Posterior vena cava (tissue), 2 donors: ENCODE measurements at regions not wholly inside any gene's neighbourhood (a gene's known extent, or its start where the extent isn't known, plus 50 kb on each side); places are given as distances from the start of the nearest gene placed in this dataset.
"Not testable (repeated sequence)": the region's sequence is repeated elsewhere in the genome, so short reads cannot be mapped to it uniquely, and the experiment has no call there.

Source experiments
- DNase-seq: peaks from one replicate; pipeline ENCODE4 v3.0.0-alpha.2; 2020; ENCODE audit warnings: low spot score
- intact Hi-C, 2 donors: fragments of 100-400 bp; cut with DNase I; formaldehyde crosslinking; loops; one replicate each; pipeline versions ENCODE4 v1.14.1 to v1.14.2; 2022 to 2023
- donor health status: DM: yes; HTN: yes; CAD: no.
- donor health status: DM: yes; HTN: yes; CAD: no.

GRCh38 chr10:37733822-37734221, 123.6 kb downstream of the ZNF248 start:
- no peak for DNase-seq
- intact Hi-C loops = loop anchor here in 1 of 2 donors (1.0 kb wide), 1 partner anchor 16 kb away; no protein-coding TSS in a partner anchor

DNA sequence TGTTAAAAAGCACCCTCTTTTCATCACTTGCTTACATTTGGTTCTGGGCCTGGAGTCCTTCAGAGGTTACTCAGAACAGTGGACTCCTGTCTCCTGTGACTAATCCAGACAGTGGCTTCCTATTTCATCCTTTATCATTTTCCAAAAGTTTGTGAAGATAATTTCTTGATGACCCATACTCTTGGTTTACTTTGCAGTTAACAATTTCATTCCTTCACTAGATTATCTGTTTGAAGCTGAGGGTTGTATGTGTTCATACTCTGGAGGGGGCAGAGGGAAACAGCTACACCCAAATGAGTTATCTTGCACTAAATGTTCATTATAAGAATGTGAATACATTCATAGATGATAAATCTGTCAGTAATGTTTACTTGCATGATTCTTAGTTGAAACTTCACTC, 124.7 kb downstream of the ZNF248 start:
- intact Hi-C loops = no loop called here
- DNase-seq = no peak

- no peak for DNase-seq
- intact Hi-C loops = no loop called here
These were observed 128.6 kb downstream of the ZNF248 start for GRCh38 chr10:37728830-37729229.

DNA sequence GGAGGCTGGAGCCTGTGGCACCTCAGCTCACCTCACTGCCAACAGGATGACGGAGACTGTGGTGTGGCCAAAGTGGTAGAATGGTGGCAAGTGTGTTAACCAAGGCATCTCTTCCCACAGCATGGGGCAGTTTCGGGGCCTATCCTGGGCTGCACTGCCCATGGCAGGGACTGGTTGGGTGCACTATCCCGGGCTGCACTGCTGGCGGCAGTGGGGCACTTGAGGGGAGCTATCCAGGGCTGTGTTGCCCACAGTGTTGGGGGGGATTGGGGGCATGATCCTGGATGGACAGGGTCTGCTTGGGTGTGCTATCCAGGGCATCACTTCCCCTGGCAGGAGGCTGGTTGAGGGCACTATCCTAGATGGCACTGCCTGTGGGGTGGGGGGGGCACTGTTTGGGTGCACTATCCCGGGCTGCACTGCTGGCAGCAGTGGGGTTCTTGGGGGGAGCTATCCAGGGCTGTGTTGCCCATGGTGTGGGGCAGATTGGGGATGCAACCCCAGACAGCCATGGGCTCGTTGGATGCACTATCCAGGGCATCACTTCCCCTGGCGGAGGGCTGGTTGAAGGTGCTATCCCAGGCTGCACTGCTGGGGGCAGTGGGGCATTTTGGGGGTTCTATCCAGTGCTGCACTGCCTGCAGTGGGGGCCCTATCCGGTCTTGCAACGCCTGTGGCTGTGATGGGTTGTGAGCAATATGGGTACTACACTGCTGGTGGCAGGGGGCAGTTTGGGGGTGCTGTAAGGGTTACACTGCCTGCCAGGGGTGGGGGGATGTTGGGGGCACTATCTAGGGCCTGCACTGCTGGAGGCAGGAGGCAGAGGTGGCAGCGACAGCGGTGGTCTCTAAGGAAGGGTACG, 129.7 kb downstream of the ZNF248 start:
- DNase-seq = no peak
- intact Hi-C loops = no loop called here

- no peak for DNase-seq
- intact Hi-C loops = no loop called here
These were observed 136.3 kb downstream of the ZNF248 start for GRCh38 chr10:37721100-37721499.

- not testable (repeated sequence) for DNase-seq
- intact Hi-C loops = loop anchor here in 1 of 2 donors (1.0 kb wide), 1 partner anchor 16 kb away; no protein-coding TSS in a partner anchor
These were observed 139.3 kb downstream of the ZNF248 start for GRCh38 chr10:37718060-37718459.

- intact Hi-C loops = no loop called here
- no peak for DNase-seq
These were observed 143.8 kb downstream of the ZNF248 start for GRCh38 chr10:37713642-37714041.

- intact Hi-C loops = no loop called here
- DNase-seq = no peak
These were observed 144.3 kb downstream of the ZNF248 start for GRCh38 chr10:37713132-37713501.

DNA sequence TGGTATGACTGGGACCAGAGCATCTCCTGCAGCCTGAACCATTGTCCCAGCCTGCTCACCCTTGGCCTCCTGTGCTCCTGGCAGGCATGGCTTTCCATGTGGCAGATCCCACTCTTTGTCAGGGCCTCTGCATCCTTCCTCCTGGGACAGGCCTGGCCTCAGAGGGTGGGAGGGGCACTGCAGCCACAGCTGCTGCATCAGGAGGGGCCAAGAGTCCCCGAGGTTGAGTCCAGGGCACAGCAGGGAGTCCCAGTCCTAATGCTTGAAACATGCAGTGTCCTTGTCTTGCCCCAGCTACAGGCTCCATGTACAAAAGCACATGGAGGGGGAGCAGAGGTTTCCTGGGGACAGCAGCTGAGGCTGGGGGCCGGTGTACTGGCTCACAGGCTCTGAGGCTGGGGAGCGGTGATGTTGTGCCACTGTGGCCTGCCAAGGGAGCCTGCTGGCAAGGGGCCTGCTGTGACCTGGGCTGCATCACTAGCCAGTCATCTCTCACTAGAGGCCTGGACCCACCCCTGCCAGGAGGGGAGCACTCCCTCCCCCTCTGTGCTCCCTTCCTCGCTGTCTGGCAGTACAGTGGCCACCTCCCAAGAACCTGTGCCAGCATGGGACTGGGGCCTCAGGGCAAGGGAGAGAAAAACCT, 144.8 kb downstream of the ZNF248 start:
- no peak for DNase-seq
- intact Hi-C loops = no loop called here

GRCh38 chr10:37711617-37712488, 145.6 kb downstream of the ZNF248 start:
- no peak for DNase-seq
- intact Hi-C loops = no loop called here

GRCh38 chr10:37710831-37711616, 146.4 kb downstream of the ZNF248 start:
- intact Hi-C loops = no loop called here
- DNase-seq = no peak

GRCh38 chr10:37707829-37708578, 149.4 kb downstream of the ZNF248 start:
- intact Hi-C loops = no loop called here
- no peak for DNase-seq

DNA sequence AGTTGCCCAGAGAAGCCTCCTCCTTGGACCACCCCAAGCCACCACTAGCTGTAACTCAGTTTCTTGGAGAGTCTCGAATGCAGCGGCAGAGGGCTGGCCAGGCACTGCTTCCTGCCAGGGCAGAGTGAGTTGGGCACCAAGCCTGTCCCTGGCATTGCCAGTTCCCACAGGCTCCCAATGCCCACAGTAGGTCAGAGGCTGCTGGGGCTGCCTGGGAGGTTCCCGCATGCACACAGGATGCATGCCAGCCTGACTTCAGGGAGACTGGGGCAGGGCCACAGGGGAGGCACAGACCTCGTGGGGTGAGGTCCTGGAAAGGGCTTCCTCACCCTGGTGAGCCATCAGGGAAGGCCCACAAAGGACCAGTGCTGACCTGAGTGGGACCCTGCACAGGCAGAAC, 152.8 kb downstream of the ZNF248 start:
- intact Hi-C loops = no loop called here

GRCh38 chr10:37703833-37704382, 153.5 kb downstream of the ZNF248 start:
- intact Hi-C loops = no loop called here
- DNase-seq = peak; percentile 40

More for the DNA sequence above, 152.8 kb downstream of the ZNF248 start:
- DNase-seq = peak; percentile 22

GRCh38 chr10:37703114-37703513, 154.3 kb downstream of the ZNF248 start:
- intact Hi-C loops = no loop called here
- DNase-seq = peak; percentile 23

DNA sequence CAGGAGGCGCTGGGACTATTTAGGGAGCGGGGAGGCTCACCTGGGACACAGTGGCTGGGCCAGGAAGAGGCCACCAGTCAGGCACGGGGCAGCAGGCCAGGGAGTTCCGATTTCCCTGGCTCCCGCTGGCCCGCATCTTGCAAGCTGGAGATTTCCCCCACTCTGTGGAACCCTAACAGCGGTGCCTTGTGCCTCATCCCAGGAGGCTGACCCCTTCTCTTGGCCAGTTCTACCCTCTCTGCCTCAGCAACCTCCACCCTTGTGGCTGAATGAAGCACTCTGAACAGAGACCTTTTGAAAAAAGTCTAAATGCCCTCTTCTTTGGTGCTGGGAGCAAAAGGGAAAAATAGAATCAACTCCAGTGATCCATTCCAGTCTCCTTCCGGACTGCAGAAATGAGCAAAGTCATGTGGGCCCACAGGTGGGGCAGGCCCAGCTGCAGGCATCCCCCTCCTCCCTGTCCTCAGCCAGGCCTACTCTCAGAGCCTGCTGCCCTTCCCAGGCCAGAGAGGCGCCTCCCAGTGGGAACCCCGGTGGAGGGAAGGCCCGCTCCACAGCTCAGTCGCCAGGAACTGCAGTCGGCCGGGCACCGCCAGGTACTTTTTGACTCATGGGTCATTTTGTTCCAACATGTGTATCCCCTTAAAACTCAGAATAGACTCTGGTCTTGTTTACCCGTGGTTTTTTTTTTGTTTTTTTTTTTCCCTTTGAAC, 155.5 kb downstream of the ZNF248 start:
- peak; percentile 62 for DNase-seq
- intact Hi-C loops = no loop called here
